GM12878 (cell line): ENCODE measurements at regions not wholly inside any gene's neighbourhood (a gene's known extent, or its start where the extent isn't known, plus 50 kb on each side); places are given as distances from the start of the nearest gene placed in this dataset.

ENCODE experiments used
- ATAC-seq: fragments of 200-7000 bp; cut with Tn5 transposase; 3 replicates; pipeline ENCODE4 v1.9.1; 2020; ENCODE audit warnings: mild to moderate bottlenecking, moderate library complexity
- BruUV-seq: library from RNA; stranded (reverse); fragments of 400-500 nt; replicated peaks from 2 replicates; lab custom pipeline; 2021; lab: Mats Ljungman, UMichigan
- CTCF ChIA-PET: fragments of 300-600 bp; sonication (Branson Sonifier 250); formaldehyde crosslinking; extraction: SDS; loops from one replicate; lab custom pipeline; 2021; ENCODE audit warnings: inconsistent platforms; lab: Yijun Ruan, JAX
- POLR2A ChIA-PET: fragments of 350-600 bp; formaldehyde crosslinking; extraction: SDS; loops from one replicate; lab custom pipeline; 2021; ENCODE audit warnings: inconsistent platforms; lab: Charles Lee
- RAD21 ChIA-PET: fragments of 300-600 bp; sonication (Branson Sonifier 250); formaldehyde crosslinking; loops from one replicate; lab custom pipeline; 2023; ENCODE audit warnings: antibody characterized with exemption; ENCODE audit not compliant: unreplicated experiment; lab: Charles Lee
- SMC1A ChIA-PET: fragments of 300-600 bp; sonication (Branson Sonifier 250); formaldehyde crosslinking; loops from one replicate; lab custom pipeline; 2023; ENCODE audit not compliant: unreplicated experiment, uncharacterized antibody; lab: Charles Lee
- DNase-seq: peaks from one replicate; pipeline ENCODE4 v3.0.0-alpha.2; 2011; ENCODE audit warnings: low read depth, low spot score
- FAIRE-seq: peaks from 3 replicates; lab custom pipeline; 2011; peaks lifted over from hg19 to GRCh38; lab: Jason Lieb, UNC
- H2AFZ ChIP-seq: 2 replicates; pipeline ENCODE4 v1.6.0; 2011; ENCODE audit warnings: low read depth, low read length, control low read depth; ENCODE audit not compliant: control insufficient read depth
- H3K27ac ChIP-seq: 2 replicates; pipeline ENCODE4 v1.5.1; 2011; ENCODE audit warnings: control low read depth; ENCODE audit not compliant: control insufficient read depth, insufficient read depth
- H3K27me3 ChIP-seq, 2 experiments: replicated peaks in 1 of 2; 2 replicates each; pipeline versions ENCODE4 v1.6.0 to v1.6.1; 2011; ENCODE audit warnings: low read length in 1 of 2; ENCODE audit not compliant: control insufficient read depth in 2 of 2, insufficient read depth in 2 of 2
- H3K36me3 ChIP-seq, 2 experiments: 2 replicates each; pipeline ENCODE4 v1.5.1; 2011; ENCODE audit warnings: low read length in 1 of 2; ENCODE audit not compliant: control insufficient read depth in 2 of 2, insufficient read depth in 2 of 2
- H3K4me1 ChIP-seq: 2 replicates; pipeline ENCODE4 v1.6.1; 2011; ENCODE audit warnings: mild to moderate bottlenecking, low read length, moderate library complexity, mixed read lengths; ENCODE audit not compliant: control insufficient read depth, insufficient read depth
- H3K4me2 ChIP-seq: 2 replicates; pipeline ENCODE4 v1.6.0; 2011; ENCODE audit warnings: control low read depth; ENCODE audit not compliant: control insufficient read depth, insufficient read depth
- H3K4me3 ChIP-seq: fragments of 200-600 bp; sonication (generic); 2 replicates; pipeline ENCODE4 v1.5.1; 2016
- H3K79me2 ChIP-seq: 2 replicates; pipeline ENCODE4 v1.6.0; 2011; ENCODE audit warnings: low read length; ENCODE audit not compliant: control insufficient read depth, insufficient read depth
- H3K9ac ChIP-seq: 2 replicates; pipeline ENCODE4 v1.8.0; 2011; ENCODE audit warnings: low read length, control low read depth, mixed read lengths; ENCODE audit not compliant: control insufficient read depth, insufficient read depth
- H3K9me3 ChIP-seq: replicated peaks from 3 replicates; pipeline ENCODE4 v1.5.1; 2011; ENCODE audit warnings: mild to moderate bottlenecking, low read length; ENCODE audit not compliant: control insufficient read depth, insufficient read depth
- H4K20me1 ChIP-seq: 2 replicates; pipeline ENCODE4 v1.6.0; 2011; ENCODE audit not compliant: control insufficient read depth, insufficient read depth
- BCL11A ChIP-seq: IDR thresholded peaks from 2 replicates; pipeline ENCODE4 v1.6.1; 2011; ENCODE audit warnings: low read depth, low read length
- EGR1 ChIP-seq, 2 experiments: IDR thresholded peaks; 1 replicate in 1 of 2; 2 replicates in 1 of 2; pipeline ENCODE4 v1.6.1; 2011 to 2012; ENCODE audit warnings: low read depth in 2 of 2, low read length in 2 of 2, borderline replicate concordance in 1 of 2, mild to moderate bottlenecking in 1 of 2, moderate library complexity in 1 of 2
- GATAD2B ChIP-seq: fragments of 450-650 bp; conservative IDR thresholded peaks from 2 replicates; pipeline ENCODE4 v1.6.1; 2017; ENCODE audit warnings: low read depth, mild to moderate bottlenecking, moderate library complexity
- HDAC6 ChIP-seq: fragments of 200-600 bp; sonication (generic); IDR thresholded peaks from one replicate; pipeline ENCODE4 v1.8.0; 2017; ENCODE audit warnings: antibody characterized with exemption; ENCODE audit not compliant: unreplicated experiment
- LARP7 ChIP-seq: fragments of 450-650 bp; IDR thresholded peaks from 2 replicates; pipeline ENCODE4 v1.6.1; 2017; ENCODE audit warnings: mild to moderate bottlenecking
- MLLT1 ChIP-seq: fragments of 450-650 bp; IDR thresholded peaks from 2 replicates; pipeline ENCODE4 v1.6.1; 2016; ENCODE audit warnings: mild to moderate bottlenecking
- NR2F1 ChIP-seq: fragments of 450-650 bp; conservative IDR thresholded peaks from 2 replicates; pipeline ENCODE4 v1.6.1; 2017; ENCODE audit warnings: mild to moderate bottlenecking
- PKNOX1 ChIP-seq: fragments of 450-650 bp; IDR thresholded peaks from 2 replicates; pipeline ENCODE4 v1.6.1; 2016; ENCODE audit warnings: mild to moderate bottlenecking
- PRDM15 ChIP-seq: fragments of 450-650 bp; formaldehyde crosslinking; IDR thresholded peaks from 2 replicates; pipeline ENCODE4 v1.4.0; 2020; ENCODE audit warnings: mild to moderate bottlenecking, moderate library complexity
- RCOR1 ChIP-seq: conservative IDR thresholded peaks from 2 replicates; pipeline ENCODE4 v1.6.1; 2012; ENCODE audit warnings: low read depth, low read length, improper control_type of control experiment
- YY1 ChIP-seq: IDR thresholded peaks from 2 replicates; pipeline ENCODE4 v1.6.1; 2011; ENCODE audit warnings: low read depth, mild to moderate bottlenecking, low read length
- ZZZ3 ChIP-seq: IDR thresholded peaks from 2 replicates; pipeline ENCODE4 v1.6.1; 2011; ENCODE audit warnings: low read depth; ENCODE audit not compliant: control insufficient read depth, insufficient read length
- WGBS: methylation state at CpG from one replicate; pipeline ENCODE4 v1.1.6; 2016; ENCODE audit warnings: low lambda C conversion rate; ENCODE audit not compliant: insufficient replicate concordance, insufficient coverage; ENCODE audit errors: missing lambda C conversion rate; 5-methylcytosine and 5-hydroxymethylcytosine counted together
- in situ Hi-C: fragments of 300-500 bp; cut with MboI; formaldehyde crosslinking; loops from 9 replicates; pipeline ENCODE4 v1.14.3; 2018; ENCODE audit warnings: mixed read lengths
- intact Hi-C: fragments of 100-400 bp; cut with micrococcal nuclease; formaldehyde crosslinking; loops from one replicate; pipeline ENCODE4 v1.14.2; 2022; ENCODE audit not compliant: unreplicated experiment
- TF ChIP-seq, protein P1 (sequence below): fragments of 450-650 bp; IDR thresholded peaks from 2 replicates; pipeline ENCODE4 v1.6.1; 2018; ENCODE audit warnings: borderline replicate concordance, mild to moderate bottlenecking; ENCODE audit not compliant: partially characterized antibody

DNA sequence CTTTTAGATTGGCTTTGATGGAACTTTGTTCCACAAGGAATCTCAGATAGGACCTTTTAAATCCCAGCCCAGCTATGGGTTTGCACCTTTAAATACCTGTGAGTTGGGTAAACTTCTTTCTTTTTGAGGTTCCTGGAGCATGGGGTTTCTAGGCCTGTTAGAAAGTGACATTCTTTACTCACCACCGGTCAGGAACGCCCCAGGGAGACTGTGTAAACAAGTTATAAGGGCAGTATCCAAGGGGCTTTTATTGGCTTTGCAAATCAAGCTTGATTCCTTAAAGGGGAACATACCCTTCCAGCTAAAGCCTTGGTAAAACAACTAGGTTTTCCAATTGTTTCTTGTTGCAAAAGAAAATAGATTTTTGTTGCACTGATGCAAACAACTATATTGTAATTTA is 93.4 kb downstream of the TENT5D start:
- no peaks in the 10 kb centered on the region for H4K20me1 ChIP-seq
- in situ Hi-C loops (no loop called here), intact Hi-C loops (no loop called here)
- no peak overlapping the region for H3K4me2 ChIP-seq
- no peak overlapping the region for H3K27ac ChIP-seq
- H3K36me3 ChIP-seq = no peaks in the 10 kb centered on the region
- no peaks in the 10 kb centered on the region for H3K9me3 ChIP-seq
- ChIA-PET CTCF (interaction anchor here (0.8 kb wide), 1 partner anchor 13 kb away, joined by 3 read pairs; no protein-coding TSS in a partner anchor), RAD21 (no interaction called here), SMC1A (interaction anchor here (0.6 to 1.3 kb wide), 4 partner anchors 13 to 298 kb away, joined by 3 to 4 read pairs (median 3); no protein-coding TSS in a partner anchor), POLR2A (no interaction called here)
- H2AFZ ChIP-seq = no peak overlapping the region
- H3K79me2 ChIP-seq = no peaks in the 10 kb centered on the region
- H3K9ac ChIP-seq = no peak overlapping the region
- TF ChIP-seq NR2F1 = no peak
- no peak for TF ChIP-seq EGR1 (IDR thresholded peaks at IDR 0.05; ENCODE audit: borderline replicate concordance in 1 of 2, low read depth in 2 of 2, low read length in 2 of 2)
- no peak for TF ChIP-seq GATAD2B
- TF ChIP-seq PKNOX1 = no peak
- TF ChIP-seq, protein P1, sequence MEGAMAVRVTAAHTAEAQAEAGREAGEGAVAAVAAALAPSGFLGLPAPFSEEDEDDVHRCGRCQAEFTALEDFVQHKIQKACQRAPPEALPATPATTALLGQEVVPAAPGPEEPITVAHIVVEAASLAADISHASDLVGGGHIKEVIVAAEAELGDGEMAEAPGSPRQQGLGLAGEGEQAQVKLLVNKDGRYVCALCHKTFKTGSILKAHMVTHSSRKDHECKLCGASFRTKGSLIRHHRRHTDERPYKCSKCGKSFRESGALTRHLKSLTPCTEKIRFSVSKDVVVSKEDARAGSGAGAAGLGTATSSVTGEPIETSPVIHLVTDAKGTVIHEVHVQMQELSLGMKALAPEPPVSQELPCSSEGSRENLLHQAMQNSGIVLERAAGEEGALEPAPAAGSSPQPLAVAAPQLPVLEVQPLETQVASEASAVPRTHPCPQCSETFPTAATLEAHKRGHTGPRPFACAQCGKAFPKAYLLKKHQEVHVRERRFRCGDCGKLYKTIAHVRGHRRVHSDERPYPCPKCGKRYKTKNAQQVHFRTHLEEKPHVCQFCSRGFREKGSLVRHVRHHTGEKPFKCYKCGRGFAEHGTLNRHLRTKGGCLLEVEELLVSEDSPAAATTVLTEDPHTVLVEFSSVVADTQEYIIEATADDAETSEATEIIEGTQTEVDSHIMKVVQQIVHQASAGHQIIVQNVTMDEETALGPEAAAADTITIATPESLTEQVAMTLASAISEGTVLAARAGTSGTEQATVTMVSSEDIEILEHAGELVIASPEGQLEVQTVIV = no peak
- TF ChIP-seq HDAC6 = no peak
- no peak for TF ChIP-seq BCL11A
- no peak for TF ChIP-seq PRDM15 (CRISPR knock-in tag)
- TF ChIP-seq MLLT1 = no peak
- TF ChIP-seq RCOR1 = no peak
- no peak for TF ChIP-seq YY1
- TF ChIP-seq ZZZ3 = no peak
- no peak for TF ChIP-seq LARP7
- 0% methylated on average over 2 of the region's 2 CpGs for WGBS
- BruUV-seq = no TSS peak
- no peaks in the 10 kb centered on the region for H3K4me1 ChIP-seq
- DNase-seq = no peak
- H3K27me3 ChIP-seq = no peaks in the 10 kb centered on the region
- no peak for ATAC-seq
- H3K4me3 ChIP-seq = no peak overlapping the region
- FAIRE-seq = no peak
